A673 (cell line): ENCODE measurements at regions not wholly inside any gene's neighbourhood (a gene's known extent, or its start where the extent isn't known, plus 50 kb on each side); places are given as distances from the start of the nearest gene placed in this dataset.

Experiments
- BruUV-seq: library from RNA; stranded (reverse); fragments of 400-500 nt; replicated peaks from 2 replicates; lab custom pipeline; 2021; lab: Mats Ljungman, UMichigan
- CTCF ChIA-PET: fragments of 300-600 bp; sonication (Branson Sonifier 250); formaldehyde crosslinking; loops from one replicate; lab custom pipeline; 2022; ENCODE audit warnings: antibody characterized with exemption; lab: Charles Lee
- POLR2A ChIA-PET: fragments of 300-600 bp; sonication (Branson Sonifier 250); formaldehyde crosslinking; loops from one replicate; lab custom pipeline; 2022; ENCODE audit warnings: antibody characterized with exemption; ENCODE audit not compliant: low non-redundant PET; lab: Charles Lee
- DNase-seq: peaks from one replicate; pipeline ENCODE4 v3.0.0-alpha.2; 2015; ENCODE audit warnings: low spot score
- H3K27ac ChIP-seq: fragments of 200-600 bp; sonication (generic); 2 replicates; pipeline ENCODE4 v1.5.1; 2016; ENCODE audit warnings: mixed run types, low read depth, mild to moderate bottlenecking, mixed read lengths, antibody characterized with exemption, low read length; ENCODE audit not compliant: poor library complexity, severe bottlenecking
- H3K27me3 ChIP-seq: fragments of 200-600 bp; sonication (generic); replicated peaks from 2 replicates; pipeline ENCODE4 v1.6.1; 2017; ENCODE audit warnings: mixed run types, low read depth, mild to moderate bottlenecking, mixed read lengths, antibody characterized with exemption, low read length; ENCODE audit not compliant: insufficient read depth, poor library complexity
- H3K36me3 ChIP-seq: fragments of 200-600 bp; sonication (generic); 2 replicates; pipeline ENCODE4 v1.6.1; 2016; ENCODE audit warnings: mixed run types, mild to moderate bottlenecking, mixed read lengths, antibody characterized with exemption, low read length; ENCODE audit not compliant: insufficient read depth, poor library complexity, severe bottlenecking
- H3K4me1 ChIP-seq: fragments of 200-600 bp; sonication (generic); 2 replicates; pipeline ENCODE4 v1.6.1; 2017; ENCODE audit warnings: mixed run types, mild to moderate bottlenecking, mixed read lengths, antibody characterized with exemption, low read length; ENCODE audit not compliant: insufficient read depth, poor library complexity, severe bottlenecking
- H3K4me3 ChIP-seq: fragments of 200-600 bp; sonication (generic); 2 replicates; pipeline ENCODE4 v1.5.1; 2016; ENCODE audit warnings: low read depth, mixed run types, mild to moderate bottlenecking, mixed read lengths, low read length; ENCODE audit not compliant: poor library complexity, severe bottlenecking
- H3K9me3 ChIP-seq: fragments of 200-600 bp; sonication (generic); 2 replicates; pipeline ENCODE4 v1.6.1; 2016; ENCODE audit warnings: mixed run types, low read depth, mild to moderate bottlenecking, mixed read lengths, antibody characterized with exemption, low read length; ENCODE audit not compliant: poor library complexity, severe bottlenecking
- EZH2 ChIP-seq: fragments of 200-600 bp; sonication (generic); IDR thresholded peaks from 2 replicates; pipeline ENCODE4 v1.6.1; 2017; ENCODE audit warnings: borderline replicate concordance, low read depth, mild to moderate bottlenecking, mixed read lengths, antibody characterized with exemption, low read length; ENCODE audit not compliant: poor library complexity, severe bottlenecking
- intact Hi-C: fragments of 100-400 bp; cut with micrococcal nuclease; formaldehyde crosslinking; loops from one replicate; pipeline ENCODE4 v1.10.0; 2022; ENCODE audit not compliant: unreplicated experiment
- TF ChIP-seq, protein P1 (sequence below): fragments of 300-800, 200-600 bp; sonication (generic); conservative IDR thresholded peaks from 2 replicates; pipeline ENCODE4 v1.5.1; 2017; ENCODE audit warnings: low read depth, mild to moderate bottlenecking, antibody characterized with exemption, low read length, moderate library complexity, mixed read lengths

DNA sequence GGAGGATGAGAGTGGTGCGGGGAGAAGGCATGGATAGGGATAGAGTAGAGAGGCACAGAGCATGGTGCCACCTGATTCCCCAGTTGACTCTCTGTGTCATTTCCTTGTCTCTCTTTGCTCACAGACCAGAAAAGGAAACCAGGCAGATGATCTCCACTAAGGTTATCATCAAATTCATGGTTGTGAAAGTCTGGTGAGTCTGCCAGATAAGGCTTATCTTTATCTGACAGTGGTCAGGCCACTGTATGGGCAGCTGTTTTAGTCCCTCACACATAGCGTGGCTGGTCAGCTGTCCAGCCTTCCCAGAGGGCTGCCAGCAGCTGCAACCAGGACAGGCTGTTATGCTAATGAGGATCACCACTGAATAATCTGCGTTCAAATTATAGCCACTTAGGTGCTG is 99.0 kb downstream of the ADRA2A start:
- intact Hi-C loops: no loop called here
- Histone ChIP-seq H3K9me3 (no peaks in the 10 kb centered on the region), H3K27ac (no peak overlapping the region), H3K4me3 (no peak overlapping the region), H3K36me3 (no peaks in the 10 kb centered on the region), H3K27me3 (peaks cover 11% of the 10 kb centered on the region), H3K4me1 (no peaks in the 10 kb centered on the region)
- DNase-seq: no peak
- BruUV-seq: no TSS peak
- POLR2A ChIA-PET: no interaction called here
- CTCF ChIA-PET: no interaction called here
- no peak for TF ChIP-seq EZH2
- TF ChIP-seq, protein P1, sequence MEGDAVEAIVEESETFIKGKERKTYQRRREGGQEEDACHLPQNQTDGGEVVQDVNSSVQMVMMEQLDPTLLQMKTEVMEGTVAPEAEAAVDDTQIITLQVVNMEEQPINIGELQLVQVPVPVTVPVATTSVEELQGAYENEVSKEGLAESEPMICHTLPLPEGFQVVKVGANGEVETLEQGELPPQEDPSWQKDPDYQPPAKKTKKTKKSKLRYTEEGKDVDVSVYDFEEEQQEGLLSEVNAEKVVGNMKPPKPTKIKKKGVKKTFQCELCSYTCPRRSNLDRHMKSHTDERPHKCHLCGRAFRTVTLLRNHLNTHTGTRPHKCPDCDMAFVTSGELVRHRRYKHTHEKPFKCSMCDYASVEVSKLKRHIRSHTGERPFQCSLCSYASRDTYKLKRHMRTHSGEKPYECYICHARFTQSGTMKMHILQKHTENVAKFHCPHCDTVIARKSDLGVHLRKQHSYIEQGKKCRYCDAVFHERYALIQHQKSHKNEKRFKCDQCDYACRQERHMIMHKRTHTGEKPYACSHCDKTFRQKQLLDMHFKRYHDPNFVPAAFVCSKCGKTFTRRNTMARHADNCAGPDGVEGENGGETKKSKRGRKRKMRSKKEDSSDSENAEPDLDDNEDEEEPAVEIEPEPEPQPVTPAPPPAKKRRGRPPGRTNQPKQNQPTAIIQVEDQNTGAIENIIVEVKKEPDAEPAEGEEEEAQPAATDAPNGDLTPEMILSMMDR: no peak

DNA sequence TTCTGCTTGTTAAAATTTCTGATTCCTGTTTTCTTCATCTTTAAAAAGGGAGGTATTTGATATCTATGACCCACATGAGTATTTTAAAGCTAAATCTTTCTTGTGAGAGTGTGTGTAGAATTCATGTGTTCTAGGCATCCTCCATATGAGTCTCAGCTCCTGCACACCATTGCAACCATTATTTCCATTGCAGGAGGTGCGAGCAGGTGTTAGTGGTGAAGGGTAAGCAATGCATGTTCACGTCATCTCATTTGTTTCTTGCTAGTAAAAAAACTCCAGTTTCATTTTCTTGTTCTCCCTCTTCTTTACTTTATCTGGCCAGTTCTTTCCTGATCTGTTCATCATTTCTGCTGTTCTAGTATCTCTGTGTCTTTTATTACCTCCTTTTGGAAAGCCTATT is 100.5 kb downstream of the ADRA2A start:
- CTCF ChIA-PET: no interaction called here
- POLR2A ChIA-PET: no interaction called here
- intact Hi-C loops: no loop called here

DNA sequence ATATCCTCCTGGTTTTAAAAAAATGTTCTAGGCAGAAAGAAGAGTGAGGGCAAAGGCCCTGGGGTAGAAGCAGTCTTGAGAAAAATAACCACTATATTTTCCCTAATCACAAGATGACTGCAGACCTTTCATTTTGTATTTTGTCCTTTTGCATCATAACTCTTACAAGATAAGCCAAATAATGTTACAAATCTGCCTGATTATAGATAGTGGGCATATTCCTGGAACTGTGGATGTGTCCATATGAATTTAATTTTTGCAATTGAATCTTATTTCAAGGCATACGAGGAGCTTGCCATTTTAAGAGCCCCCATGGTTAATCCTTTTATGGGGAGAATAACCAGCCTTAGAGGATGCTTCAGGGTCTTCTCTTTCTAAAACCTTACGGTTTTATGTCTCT is 102.7 kb downstream of the ADRA2A start:
- H3K9me3 ChIP-seq: no peaks in the 10 kb centered on the region
- H3K27ac ChIP-seq: no peak overlapping the region
- H3K27me3 ChIP-seq: peaks cover 10% of the 10 kb centered on the region
- no peak for DNase-seq
- no peaks in the 10 kb centered on the region for H3K4me1 ChIP-seq
- TF ChIP-seq, protein P1: no peak
- no peak for TF ChIP-seq EZH2
- POLR2A ChIA-PET: no interaction called here
- intact Hi-C loops: no loop called here
- no TSS peak for BruUV-seq
- CTCF ChIA-PET: no interaction called here
- H3K4me3 ChIP-seq: no peak overlapping the region
- H3K36me3 ChIP-seq: no peaks in the 10 kb centered on the region

More for the DNA sequence above, 100.5 kb downstream of the ADRA2A start:
- H3K4me3 ChIP-seq: no peak overlapping the region
- no peak overlapping the region for H3K27ac ChIP-seq
- TF ChIP-seq EZH2: no peak
- TF ChIP-seq, protein P1: no peak
- H3K27me3 ChIP-seq: peaks cover 14% of the 10 kb centered on the region
- no peaks in the 10 kb centered on the region for H3K4me1 ChIP-seq
- no TSS peak for BruUV-seq
- no peak for DNase-seq
- H3K36me3 ChIP-seq: no peaks in the 10 kb centered on the region
- H3K9me3 ChIP-seq: no peaks in the 10 kb centered on the region
